Heart right ventricle (tissue), 16 donors: ENCODE measurements at regions not wholly inside any gene's neighbourhood (a gene's known extent, or its start where the extent isn't known, plus 50 kb on each side); places are given as distances from the start of the nearest gene placed in this dataset.
"Not testable (repeated sequence)": the region's sequence is repeated elsewhere in the genome, so short reads cannot be mapped to it uniquely, and the experiment has no call there.

ENCODE experiments used
- ATAC-seq, 8 donors: fragments of 200-7000 bp; cut with Tn5 transposase; one replicate each; pipeline ENCODE4 v1.9.1; 2020; ENCODE audit warnings: mild to moderate bottlenecking in 8 of 8, moderate library complexity in 8 of 8, moderate number of reproducible peaks in 1 of 8
- DNase-seq, 2 donors: peaks; one replicate each; pipeline ENCODE4 v3.0.0-alpha.2; 2020
- H3K27ac ChIP-seq, 10 donors: fragments of 200-600 bp; sonication (generic) in 2 of 10; one replicate each; pipeline versions ENCODE4 v1.5.0 to v1.8.0; 2020 to 2022; ENCODE audit warnings: mild to moderate bottlenecking in 3 of 10
- H3K27me3 ChIP-seq, 7 donors: fragments of 200-600 bp; one replicate each; pipeline ENCODE4 v1.8.0; 2021 to 2022; ENCODE audit warnings: mild to moderate bottlenecking in 2 of 7
- H3K36me3 ChIP-seq, 9 donors: fragments of 200-600 bp; sonication (generic) in 1 of 9; one replicate each; pipeline versions ENCODE4 v1.5.0 to v1.8.0; 2020 to 2022; ENCODE audit warnings: mild to moderate bottlenecking in 2 of 9
- H3K4me1 ChIP-seq, 9 donors: fragments of 200-600 bp; sonication (generic) in 1 of 9; one replicate each; pipeline versions ENCODE4 v1.5.0 to v1.8.0; 2020 to 2022; ENCODE audit warnings: mild to moderate bottlenecking in 4 of 9
- H3K4me3 ChIP-seq, 10 donors: fragments of 200-600 bp; sonication (generic) in 2 of 10; one replicate each; pipeline versions ENCODE4 v1.5.0 to v1.8.0; 2020 to 2022; ENCODE audit warnings: mild to moderate bottlenecking in 7 of 10, moderate library complexity in 2 of 10
- H3K9me3 ChIP-seq, 11 donors: fragments of 200-600 bp in 10 of 11; sonication (generic) in 2 of 11; one replicate each; pipeline versions ENCODE4 v1.5.0 to v1.8.0; 2013 to 2022; ENCODE audit warnings: mild to moderate bottlenecking in 2 of 11, control low read depth in 1 of 11, moderate library complexity in 1 of 11
- CTCF ChIP-seq, 9 donors: fragments of 200-600 bp; sonication (generic) in 2 of 9; IDR thresholded peaks; one replicate each; pipeline versions ENCODE4 v1.5.0 to v1.8.0; 2021 to 2022; ENCODE audit warnings: antibody characterized with exemption in 9 of 9, mild to moderate bottlenecking in 5 of 9, moderate library complexity in 1 of 9
- WGBS, 2 donors: extraction: QIAGEN DNeasy Blood & Tissue Kit; methylation state at CpG; one replicate each; pipeline ENCODE4 v1.1.7; 2013; ENCODE audit warnings: inconsistent platforms in 1 of 2; 5-methylcytosine and 5-hydroxymethylcytosine counted together
- intact Hi-C, 10 donors: fragments of 100-400 bp; cut with DNase I; formaldehyde crosslinking; loops; one replicate each; pipeline versions ENCODE4 v1.11.1 to v1.14.2; 2022
- donor health status: Arrhythmogenic right ventricular cardiomyopathy.
- donor health status: ischemic (EF 13 %, LVEDD 7.1; RV severe dilation, severe dysfunction).
- donor health status: healthy with polysubstance abuse.
- donor health status: DM: no; HTN: yes; CAD: no.
- donor health status: DM: no; HTN: no; CAD: no.
- donor health status: ischemic (EF 25% LVEDD 6.9; RV normal size, moderate dysfunction).
- donor health status: ischemic (EF 25% LVEDD 5.7; RV mildly dilated, moderate dysfunction).
- donor health status: healthy.
- donor health status: DM: yes; HTN: yes; CAD: no.
- donor health status: Ischemic cardiomyopathy.
- donor health status: ischemic (EF 35%, LVEDD 5.7; RV mildly dilated, moderate dysfunction).
- donor health status: nonischemic (EF 11% LVEDD 7.7; RV severe dilation, severe dysfunction).
- donor health status: DM: yes; HTN: yes; CAD: no.
- donor health status: PGD.
- donor health status: ischemic (EF 29% LVEDD 5.4; RV normal size, mild dysfunction).
- donor health status: nonischemic (EF 23%, LVEDD 6.1; RV moderate dilation, normal function).

DNA sequence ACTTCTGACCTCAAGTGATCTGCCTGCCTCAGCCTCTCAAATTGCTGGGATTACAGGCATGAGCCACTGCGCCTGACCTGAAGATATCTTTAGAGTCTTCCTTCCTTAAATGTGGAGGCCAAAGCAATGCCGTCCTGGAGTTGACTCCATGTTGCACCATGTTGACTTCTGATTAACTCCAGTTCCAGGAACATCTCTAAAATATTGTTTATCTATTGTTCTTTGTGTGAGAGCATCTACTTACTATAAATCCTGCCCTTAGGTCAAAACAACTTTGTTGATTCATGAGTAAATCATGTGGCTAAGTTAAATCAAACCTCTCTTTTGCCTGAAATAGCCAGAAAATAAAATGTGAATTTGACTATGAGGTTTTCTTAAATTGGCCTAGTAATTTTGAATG is 56.6 kb upstream of the CAPRIN1 start:
- Histone ChIP-seq H3K27ac (no peak overlapping the region), H3K9me3 (no peaks in the 10 kb centered on the region), H3K27me3 (peaks cover 0 to 17% (median 13%) of the 10 kb centered on the region in 7 donors), H3K36me3 (no peaks in the 10 kb centered on the region), H3K4me1 (peaks cover 0 to 9% (median 3%) of the 10 kb centered on the region in 9 donors), H3K4me3 (no peak overlapping the region)
- DNase-seq (no peak), ATAC-seq (no peak)
- WGBS, 2 donors, result 74 to 84% methylated on average over 2 of the region's 2 CpGs
- intact Hi-C loops, result loop anchor here in 9 of 10 donors (5.0 to 10.0 kb wide), 11 partner anchors 57 to 500 kb away; partner anchors contain the start of genes CAPRIN1 (in 3 of the 9), ABTB2 (in 2 of the 9) and NAT10 (in 2 of the 9)
- TF ChIP-seq CTCF (IDR thresholded peaks at IDR 0.05), result no peak

DNA sequence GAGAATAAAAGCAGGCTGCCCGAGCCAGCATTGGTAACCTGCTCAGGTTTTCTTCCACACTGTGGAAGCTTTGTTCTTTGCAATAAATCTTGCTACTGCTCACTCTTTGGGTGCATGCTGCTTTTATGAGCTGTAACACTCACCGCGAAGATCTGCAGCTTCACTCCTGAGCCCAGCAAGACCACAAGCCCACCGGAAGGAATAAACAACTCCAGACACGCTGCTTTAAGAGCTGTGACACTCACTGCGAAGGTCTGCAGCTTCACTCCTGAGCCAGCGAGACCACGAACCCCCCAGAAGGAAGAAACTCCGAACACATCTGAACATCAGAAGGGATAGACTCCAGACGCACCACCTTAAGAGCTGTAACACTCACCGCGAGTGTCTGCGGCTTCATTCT is 60.4 kb upstream of the CAPRIN1 start:
- not testable (repeated sequence) for H3K27me3 ChIP-seq, H3K9me3 ChIP-seq, DNase-seq, H3K27ac ChIP-seq, H3K4me3 ChIP-seq, ATAC-seq, H3K36me3 ChIP-seq, H3K4me1 ChIP-seq
- 78 to 83% methylated on average over 13 of the region's 13 CpGs for WGBS, 2 donors
- intact Hi-C loops, result loop anchor here in 5 of 10 donors (10.0 kb wide), 5 partner anchors 114 to 504 kb away; partner anchors contain the start of gene NAT10 (in 2 of the 5)

DNA sequence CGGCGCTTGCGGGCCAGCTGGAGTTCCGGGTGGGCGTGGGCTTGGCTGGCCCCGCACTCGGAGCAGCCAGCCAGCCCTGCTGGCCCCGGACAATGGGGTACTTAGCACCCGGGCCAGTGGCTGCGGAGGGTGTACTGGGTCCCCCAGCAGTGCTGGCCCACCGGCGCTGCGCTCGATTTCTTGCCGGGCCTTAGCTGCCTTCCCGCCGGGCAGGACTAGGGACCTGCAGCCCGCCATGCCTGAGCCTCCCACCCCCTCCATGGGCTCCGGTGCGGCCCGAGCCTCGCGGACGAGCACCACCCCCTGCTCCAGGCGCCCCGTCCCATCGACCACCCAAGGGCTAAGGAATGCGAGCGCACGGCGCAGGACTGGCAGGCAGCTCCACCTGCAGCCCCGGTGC is 61.4 kb upstream of the CAPRIN1 start:
- 92 to 96% methylated on average over 27 to 31 of the region's 32 CpGs for WGBS, 2 donors
- intact Hi-C loops, result loop anchor here in 5 of 10 donors (10.0 kb wide), 5 partner anchors 115 to 505 kb away; partner anchors contain the start of gene NAT10 (in 2 of the 5)

GRCh38 chr11:33989461-33989860 is 62.1 kb upstream of the CAPRIN1 start:
- no peak for TF ChIP-seq CTCF (IDR thresholded peaks at IDR 0.05)
- Histone ChIP-seq H3K27ac (no peak overlapping the region), H3K36me3 (no peaks in the 10 kb centered on the region), H3K4me3 (no peak overlapping the region), H3K27me3 (peaks cover 0 to 6% (median 0%) of the 10 kb centered on the region in 7 donors), H3K9me3 (no peaks in the 10 kb centered on the region), H3K4me1 (no peaks in the 10 kb centered on the region)
- ATAC-seq, result no peak
- WGBS, 2 donors, result 77% methylated on average over 7 of the region's 7 CpGs
- intact Hi-C loops, result loop anchor here in 1 of 10 donors (5.0 kb wide), 1 partner anchor 132 kb away; no protein-coding TSS in a partner anchor
- DNase-seq, result no peak

More for the DNA sequence above, 61.4 kb upstream of the CAPRIN1 start:
- H3K9me3 ChIP-seq, H3K4me1 ChIP-seq, DNase-seq, H3K27me3 ChIP-seq, ATAC-seq, H3K36me3 ChIP-seq, H3K4me3 ChIP-seq, H3K27ac ChIP-seq: not testable (repeated sequence)

DNA sequence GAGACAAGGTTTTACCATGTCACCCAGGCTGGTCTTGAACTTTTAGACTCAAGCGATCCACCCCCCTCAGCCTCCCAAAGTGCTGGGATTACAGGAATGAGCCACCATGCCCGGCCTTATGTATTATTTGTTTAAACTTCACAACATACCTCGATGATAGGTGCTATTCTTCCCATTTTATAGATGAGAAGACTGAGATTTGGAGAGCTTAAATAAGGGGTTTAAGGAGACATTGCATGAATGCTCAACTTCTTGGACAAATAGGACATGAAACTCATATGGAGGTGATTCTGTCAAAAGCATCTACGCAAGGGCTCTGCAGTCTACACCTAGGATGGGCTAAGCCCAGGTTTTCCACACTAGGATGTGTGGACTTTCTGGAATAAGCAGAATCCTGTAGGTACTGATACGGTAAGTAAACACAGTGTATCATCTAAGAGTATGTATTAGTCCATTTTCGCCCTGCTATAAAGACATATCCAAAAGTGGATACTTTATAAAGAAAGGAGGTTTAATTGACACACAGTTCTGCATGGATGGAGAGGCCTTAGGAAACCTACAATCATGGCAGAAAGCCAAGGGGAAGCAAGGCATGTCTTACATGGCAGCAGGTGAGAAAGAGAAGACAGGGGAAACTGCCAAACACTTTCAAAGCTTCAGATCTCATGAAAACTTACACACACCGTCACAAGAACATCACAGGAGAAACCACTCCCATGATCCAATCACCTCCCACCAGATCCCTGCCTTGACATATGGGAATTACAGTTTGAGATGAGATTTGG is 62.8 kb upstream of the CAPRIN1 start:
- ATAC-seq, result no peak
- 85% methylated on average over 7 of the region's 7 CpGs for WGBS, 2 donors

More for the DNA sequence above, 62.8 kb upstream of the CAPRIN1 start:
- Histone ChIP-seq H3K36me3 (no peaks in the 10 kb centered on the region), H3K27ac (no peak overlapping the region), H3K27me3 (peaks cover 0 to 6% (median 0%) of the 10 kb centered on the region in 7 donors), H3K9me3 (no peaks in the 10 kb centered on the region), H3K4me1 (no peaks in the 10 kb centered on the region), H3K4me3 (no peak overlapping the region)
- DNase-seq, result no peak
- intact Hi-C loops, result loop anchor here in 3 of 10 donors (1.0 to 5.0 kb wide), 3 partner anchors 130 to 131 kb away; no protein-coding TSS in a partner anchor
- no peak for TF ChIP-seq CTCF (IDR thresholded peaks at IDR 0.05)
